Kidney (tissue), 13 donors: ENCODE measurements at regions not wholly inside any gene's neighbourhood (a gene's known extent, or its start where the extent isn't known, plus 50 kb on each side); places are given as distances from the start of the nearest gene placed in this dataset.

Source experiments
- DNase-seq, 5 donors: peaks; one replicate each; pipeline ENCODE4 v3.0.0-alpha.2; 2013 to 2020
- FAIRE-seq: peaks from 2 replicates; lab custom pipeline; 2012; peaks lifted over from hg19 to GRCh38; lab: Jason Lieb, UNC
- H3K27ac ChIP-seq, 2 donors: one replicate each; pipeline ENCODE4 v1.7.0; 2013; ENCODE audit warnings: low read depth in 2 of 2, low read length in 2 of 2, inconsistent platforms in 1 of 2
- H3K27me3 ChIP-seq: one replicate; pipeline ENCODE4 v1.7.1; 2013; ENCODE audit warnings: low read length, inconsistent platforms; ENCODE audit not compliant: control insufficient read depth, insufficient read depth
- H3K36me3 ChIP-seq, 3 donors: one replicate each; pipeline versions ENCODE4 v1.7.0 to v1.7.1; 2013; ENCODE audit warnings: low read length in 3 of 3, control low read depth in 1 of 3, inconsistent platforms in 1 of 3; ENCODE audit not compliant: insufficient read depth in 3 of 3, control insufficient read depth in 2 of 3
- H3K4me1 ChIP-seq, 3 donors: one replicate each; pipeline versions ENCODE4 v1.7.0 to v1.7.1; 2013; ENCODE audit warnings: low read length in 3 of 3, inconsistent platforms in 1 of 3, low read depth in 1 of 3; ENCODE audit not compliant: control insufficient read depth in 2 of 3, insufficient read depth in 2 of 3
- H3K4me3 ChIP-seq, 3 donors: one replicate each; pipeline versions ENCODE4 v1.7.0 to v1.8.1; 2013; ENCODE audit warnings: low read length in 3 of 3, control low read depth in 1 of 3, inconsistent platforms in 1 of 3
- H3K9ac ChIP-seq, 3 donors: one replicate each; pipeline versions ENCODE4 v1.7.0 to v1.7.1; 2013; ENCODE audit warnings: low read length in 3 of 3, control low read depth in 1 of 3, inconsistent platforms in 1 of 3
- H3K9me3 ChIP-seq, 3 donors: one replicate each; pipeline versions ENCODE4 v1.7.0 to v1.7.1; 2013; ENCODE audit warnings: low read length in 3 of 3, control low read depth in 1 of 3, inconsistent platforms in 1 of 3; ENCODE audit not compliant: control insufficient read depth in 2 of 3, insufficient read depth in 1 of 3
- CTCF ChIP-seq: IDR thresholded peaks from 3 replicates; pipeline ENCODE4 v1.5.1; 2012; ENCODE audit warnings: mild to moderate bottlenecking, moderate library complexity, borderline replicate concordance; ENCODE audit not compliant: insufficient read depth; ENCODE audit errors: extremely low read depth
- intact Hi-C: fragments of 100-400 bp; cut with DNase I; formaldehyde crosslinking; loops from one replicate; pipeline ENCODE4 v1.11.1; 2022
- donor health status: control.
- donor health status: control.
- donor health status: control.
- donor health status: control.
- donor health status: control.
- donor health status: DM: yes; HTN: yes; CAD: no.
- donor health status: Normal renal cell carcinoma (clear cell type).

- DNase-seq (no peak), FAIRE-seq (no peak)
- Histone ChIP-seq H3K27ac (no peak overlapping the region), H3K27me3 (no peaks in the 10 kb centered on the region), H3K36me3 (no peaks in the 10 kb centered on the region), H3K4me3 (no peak overlapping the region), H3K4me1 (peaks cover 0 to 5% (median 0%) of the 10 kb centered on the region in 3 donors), H3K9ac (no peak overlapping the region), H3K9me3 (peaks cover 0 to 17% (median 7%) of the 10 kb centered on the region in 3 donors)
- intact Hi-C loops: no loop called here
- TF ChIP-seq CTCF: no peak
These were observed 90.4 kb upstream of the SALL3 start for GRCh38 chr18:78889250-78889649.

- Histone ChIP-seq H3K27me3 (no peaks in the 10 kb centered on the region), H3K4me1 (peaks cover 0 to 5% (median 0%) of the 10 kb centered on the region in 3 donors), H3K9ac (no peak overlapping the region), H3K36me3 (no peaks in the 10 kb centered on the region), H3K4me3 (no peak overlapping the region), H3K9me3 (peaks cover 0 to 16% (median 4%) of the 10 kb centered on the region in 3 donors), H3K27ac (no peak overlapping the region)
- no peak for FAIRE-seq
- intact Hi-C loops: no loop called here
- DNase-seq: no peak
- TF ChIP-seq CTCF: no peak
These were observed 89.2 kb upstream of the SALL3 start for GRCh38 chr18:78890388-78890787.

GRCh38 chr18:78891185-78891762, 88.3 kb upstream of the SALL3 start:
- Histone ChIP-seq H3K36me3 (no peaks in the 10 kb centered on the region), H3K9ac (no peak overlapping the region), H3K27ac (no peak overlapping the region), H3K27me3 (no peaks in the 10 kb centered on the region), H3K4me3 (no peak overlapping the region), H3K9me3 (peaks cover 0 to 16% (median 2%) of the 10 kb centered on the region in 3 donors), H3K4me1 (peaks cover 0 to 5% (median 0%) of the 10 kb centered on the region in 3 donors)
- DNase-seq (no peak), FAIRE-seq (no peak)
- intact Hi-C loops: no loop called here
- no peak for TF ChIP-seq CTCF

GRCh38 chr18:78892177-78892576, 87.4 kb upstream of the SALL3 start:
- FAIRE-seq: no peak
- intact Hi-C loops: no loop called here
- DNase-seq: peak in 3 of 5 donors; percentile 37 to 50 (median 48)
- Histone ChIP-seq H3K9ac (no peak overlapping the region), H3K9me3 (peaks cover 0 to 16% (median 2%) of the 10 kb centered on the region in 3 donors), H3K4me1 (peaks cover 0 to 5% (median 0%) of the 10 kb centered on the region in 3 donors), H3K27ac (no peak overlapping the region), H3K27me3 (no peaks in the 10 kb centered on the region), H3K36me3 (no peaks in the 10 kb centered on the region), H3K4me3 (no peak overlapping the region)
- TF ChIP-seq CTCF: no peak
